HG02623 (cell line): ENCODE measurements at regions not wholly inside any gene's neighbourhood (a gene's known extent, or its start where the extent isn't known, plus 50 kb on each side); places are given as distances from the start of the nearest gene placed in this dataset.

Source experiments
- ATAC-seq: cut with Tn5 transposase; IDR thresholded peaks from one replicate; pipeline ENCODE4 v1.9.1; 2021; ENCODE audit warnings: moderate library complexity; ENCODE audit not compliant: unreplicated experiment

DNA sequence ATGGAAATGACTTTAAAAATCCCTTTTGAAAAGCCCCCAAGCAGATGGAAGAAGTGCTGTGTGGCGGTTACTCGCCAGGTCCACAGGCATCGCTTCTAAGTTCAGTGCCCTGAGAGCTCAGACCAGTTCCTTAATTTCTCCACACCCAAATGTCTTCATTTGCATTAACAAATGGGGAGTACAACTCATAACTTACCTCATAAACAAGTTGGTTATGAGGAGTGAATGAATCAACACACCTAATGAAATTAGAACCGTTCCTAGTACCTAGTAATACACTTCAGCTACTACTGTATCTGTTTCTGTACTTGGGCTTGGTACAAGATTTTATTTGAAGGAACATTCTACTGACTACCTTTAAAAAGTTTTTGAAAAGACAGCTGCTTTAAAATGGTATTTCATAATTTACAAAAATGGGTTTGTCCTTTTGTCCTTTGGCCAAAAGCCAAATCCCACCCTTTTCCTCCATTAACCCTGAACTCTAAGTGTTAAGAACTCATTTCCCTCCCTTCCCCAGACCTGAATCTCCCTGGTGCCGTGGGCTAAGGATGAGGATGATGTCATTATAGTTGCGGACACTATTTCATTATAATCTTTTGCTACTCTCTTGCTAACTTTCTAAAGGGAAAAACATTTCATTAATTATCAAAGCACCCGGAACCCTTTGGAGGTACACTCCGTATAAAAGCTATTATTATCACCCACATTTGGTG lies 221.5 kb upstream of the CELF2 start:
- no peak for ATAC-seq

DNA sequence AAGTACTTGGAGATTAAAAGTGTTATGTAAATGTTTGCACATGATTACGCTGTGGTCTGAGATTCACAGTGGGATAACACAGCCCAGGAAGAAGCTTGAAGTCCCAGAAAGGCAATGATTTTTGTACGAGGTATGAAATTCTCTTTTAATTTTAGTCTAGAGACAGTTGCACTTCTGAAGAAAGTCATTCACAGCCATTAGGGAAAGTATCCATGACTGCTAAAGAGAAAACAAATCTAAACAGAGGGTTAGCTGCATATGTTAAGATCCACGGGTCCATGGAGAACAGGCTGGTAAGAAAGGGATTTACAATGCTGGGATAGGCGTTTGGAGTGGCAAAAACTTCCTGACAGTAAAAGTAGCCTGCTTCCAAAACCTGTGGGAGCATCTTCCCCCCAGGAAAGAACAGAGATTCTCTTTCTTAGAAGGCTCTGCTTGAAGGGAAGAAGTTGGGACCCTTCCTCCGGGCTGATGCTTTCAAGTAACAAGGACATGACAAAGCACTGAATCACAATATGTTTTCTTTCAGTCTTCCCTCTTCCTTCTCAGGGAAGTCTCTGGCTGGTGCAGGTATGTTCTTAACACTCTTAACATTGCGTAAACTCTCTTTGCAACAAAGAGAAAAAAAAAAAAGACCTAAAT lies 220.8 kb upstream of the CELF2 start:
- no peak for ATAC-seq

DNA sequence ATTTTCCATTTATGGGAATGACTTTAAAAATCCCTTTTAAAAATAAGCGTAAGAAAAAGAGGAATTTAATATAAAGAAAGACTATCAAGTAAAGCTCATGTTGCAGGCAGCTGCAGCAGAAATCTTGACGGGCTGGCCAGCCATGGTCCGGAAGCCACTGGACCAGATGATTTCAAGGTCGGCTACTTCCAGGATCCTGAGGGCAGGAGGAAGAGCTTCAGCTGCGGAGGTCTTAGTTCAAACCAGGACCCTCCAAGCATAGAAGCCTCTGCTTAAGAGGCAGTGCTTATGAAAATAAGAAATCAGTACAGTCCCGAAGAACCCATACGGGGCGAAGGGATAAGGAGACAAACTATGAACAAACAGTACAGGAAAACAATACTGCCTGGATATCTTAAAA lies 220.2 kb upstream of the CELF2 start:
- ATAC-seq: no peak

DNA sequence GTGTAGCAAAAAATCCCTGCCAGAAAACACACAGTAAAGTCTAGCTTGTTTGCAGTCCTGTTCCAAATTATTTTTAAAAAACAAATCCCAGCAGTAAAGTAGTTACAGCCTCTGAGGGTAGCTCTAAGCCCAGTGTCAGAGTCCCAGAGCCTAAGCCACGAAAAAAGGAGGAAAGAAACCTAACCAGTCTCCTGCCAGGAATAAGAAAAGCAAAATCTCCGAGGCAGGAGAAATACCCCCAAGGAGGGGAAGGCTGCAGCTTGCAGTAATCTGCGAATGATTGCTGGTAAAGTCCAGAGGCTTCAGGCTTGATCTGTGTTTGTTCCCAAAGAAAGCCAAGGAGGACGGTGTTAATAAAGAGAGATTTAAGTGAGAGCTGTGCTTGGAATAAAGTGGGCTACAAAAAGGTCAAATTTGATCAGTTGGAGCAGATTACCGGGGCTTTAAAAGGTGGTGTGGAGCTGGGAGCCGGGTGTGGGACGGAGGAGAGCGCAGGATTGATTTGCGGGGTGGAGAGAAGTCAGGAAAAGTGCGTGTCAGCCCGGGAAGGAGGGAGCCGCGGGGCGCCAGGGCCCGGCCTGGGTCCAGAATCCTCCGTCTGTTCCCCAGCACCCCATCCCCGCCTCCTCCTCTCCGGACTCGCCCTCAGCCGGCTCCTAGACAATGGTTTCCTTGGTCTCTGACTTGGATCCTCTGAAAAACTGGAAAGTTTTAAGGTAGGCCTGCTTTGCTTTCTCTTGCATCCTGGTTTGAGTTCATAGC lies 219.4 kb upstream of the CELF2 start:
- no peak for ATAC-seq

DNA sequence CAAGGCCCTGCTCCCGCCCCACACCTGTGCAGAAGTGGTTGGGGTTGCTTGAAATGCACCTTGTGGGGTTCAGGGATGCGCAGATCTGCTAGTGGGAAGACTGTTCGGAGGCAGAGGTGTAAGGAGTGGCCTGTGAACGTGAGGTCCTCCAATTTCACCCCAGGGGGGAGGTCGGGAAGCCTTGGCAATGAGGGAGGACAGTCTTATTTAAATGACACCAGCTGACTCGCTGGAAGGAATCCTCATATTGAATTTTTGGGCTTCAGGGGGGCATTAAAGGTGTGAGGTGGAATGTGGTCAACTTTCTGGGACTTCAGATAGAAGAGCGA lies 218.8 kb upstream of the CELF2 start:
- no peak for ATAC-seq

DNA sequence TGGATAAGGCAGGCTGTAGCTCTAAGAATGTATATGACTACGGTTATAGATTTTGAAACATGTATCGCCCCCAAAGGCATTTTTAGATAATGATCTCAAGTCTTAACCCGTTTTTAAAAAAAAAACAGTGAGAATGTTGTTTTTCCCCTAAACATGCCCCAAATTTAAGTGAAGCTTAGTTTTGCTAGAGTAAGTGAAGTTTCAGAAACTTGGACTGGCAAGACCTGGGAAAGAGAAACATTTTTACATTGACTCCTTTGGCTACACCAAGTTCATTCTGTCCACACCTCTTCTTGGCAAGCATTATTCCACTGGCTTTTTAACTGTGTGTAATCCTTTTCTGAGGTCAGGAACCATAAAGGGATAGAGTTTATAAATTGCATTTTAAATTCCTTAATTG lies 216.7 kb upstream of the CELF2 start:
- ATAC-seq: no peak

DNA sequence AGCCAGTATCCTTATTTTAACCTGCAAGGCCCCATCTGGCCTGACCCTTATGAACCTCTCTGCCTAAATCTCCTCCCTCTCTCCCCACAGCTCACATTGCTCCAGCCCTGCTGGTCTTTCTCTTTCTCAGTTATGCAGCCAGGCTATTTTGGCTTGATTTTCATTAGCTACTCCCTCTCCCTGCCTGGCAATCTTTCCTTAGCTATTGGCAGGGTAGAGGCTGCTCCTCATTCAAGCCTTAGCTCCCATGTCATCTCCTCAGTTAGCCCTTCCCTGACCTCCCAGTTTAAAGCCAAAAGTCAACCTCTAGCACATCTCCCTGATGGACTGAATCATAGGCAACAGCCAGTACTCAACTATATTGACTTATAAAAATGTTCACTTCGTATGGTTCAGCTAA lies 214.4 kb upstream of the CELF2 start:
- ATAC-seq: no peak

DNA sequence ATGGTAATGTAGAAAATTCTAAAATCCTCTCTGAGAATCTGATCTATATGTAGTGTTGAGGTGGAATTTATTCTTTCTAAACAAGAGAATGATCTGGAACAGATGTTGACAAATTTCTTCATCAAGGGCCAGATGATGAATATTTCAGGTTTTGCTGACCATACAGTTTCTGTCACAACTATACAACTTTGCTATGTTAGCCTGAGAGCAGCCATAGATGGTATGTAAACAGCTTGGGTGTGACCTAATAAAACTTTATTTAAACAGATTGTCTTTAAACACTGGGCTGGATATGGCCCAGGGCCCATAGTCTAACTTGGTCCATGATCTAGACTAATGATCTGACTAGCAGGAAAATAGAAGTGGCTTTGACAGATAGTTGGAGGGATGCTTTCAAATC lies 213.6 kb upstream of the CELF2 start:
- ATAC-seq: no peak

DNA sequence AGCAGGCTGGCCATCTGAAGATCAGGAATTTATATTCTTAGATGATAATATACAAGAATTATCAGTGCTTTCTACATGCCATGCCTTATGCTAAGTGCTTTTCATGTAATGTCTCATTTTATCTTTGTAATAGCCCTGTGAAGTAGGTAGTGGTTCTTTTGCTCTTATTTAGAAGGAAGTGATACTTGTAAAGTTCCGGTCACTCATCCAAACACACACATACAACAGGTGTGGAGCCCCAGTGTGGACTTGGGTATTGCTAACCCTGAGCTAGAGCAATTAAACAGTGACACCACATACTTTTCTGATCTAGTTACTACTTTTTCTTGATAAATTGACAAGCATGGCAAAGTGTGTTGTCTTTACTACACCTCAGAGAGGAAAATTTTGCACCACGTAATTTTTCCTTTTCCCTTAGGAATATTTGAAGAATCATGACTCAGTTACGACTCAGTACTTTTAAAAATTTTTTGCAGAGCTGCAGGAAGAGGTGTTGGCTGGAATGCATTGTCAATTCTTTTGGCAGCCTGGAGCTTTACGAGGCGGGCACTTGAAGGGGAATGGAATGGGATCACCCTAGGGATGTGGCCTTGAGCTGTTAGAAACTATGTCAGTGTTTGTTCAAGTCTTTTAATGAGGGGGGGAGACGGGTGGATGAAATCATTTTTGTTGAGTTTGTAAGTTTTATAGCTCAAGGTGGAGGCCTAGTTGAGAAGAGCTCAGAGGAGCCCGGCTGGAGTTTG lies 212.5 kb upstream of the CELF2 start:
- ATAC-seq: no peak

DNA sequence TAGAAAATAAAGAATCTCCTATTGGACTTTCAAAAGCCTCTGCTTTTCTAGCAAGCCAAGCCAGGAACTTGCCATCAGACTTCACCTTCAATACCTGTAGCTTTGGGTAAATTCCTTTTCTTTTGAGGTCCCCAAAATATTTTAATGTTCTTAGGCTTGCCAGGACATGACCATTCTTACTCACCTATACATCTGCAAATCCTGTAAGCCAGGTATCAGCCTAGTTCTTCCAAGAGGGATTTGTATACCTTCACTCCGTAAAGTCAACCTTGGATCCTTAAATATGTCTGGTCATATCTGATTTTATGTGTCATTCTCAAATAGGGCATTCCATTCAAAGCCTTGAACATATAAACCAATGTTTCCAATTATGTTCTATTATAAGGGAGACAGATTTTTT lies 210.6 kb upstream of the CELF2 start:
- ATAC-seq: no peak

DNA sequence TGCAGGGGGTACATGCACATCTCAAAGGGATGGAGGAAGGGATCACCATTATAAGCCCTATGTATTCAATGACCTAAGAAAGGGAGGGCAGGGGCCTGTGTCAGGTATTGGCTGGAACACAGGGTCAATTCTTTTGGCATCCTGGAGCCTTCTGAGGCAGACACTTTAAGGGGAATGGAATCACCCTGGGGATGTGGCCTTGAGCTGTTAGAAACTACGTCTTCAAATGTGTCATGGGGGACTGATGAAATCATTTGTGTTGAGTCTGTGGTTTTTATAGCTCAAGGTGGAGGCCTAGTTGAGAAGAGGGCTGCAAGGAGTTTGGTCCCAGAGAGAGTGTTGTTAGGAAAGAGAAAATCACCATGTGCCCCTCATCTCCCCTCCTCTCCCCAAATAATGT lies 206.1 kb upstream of the CELF2 start:
- ATAC-seq: no peak

DNA sequence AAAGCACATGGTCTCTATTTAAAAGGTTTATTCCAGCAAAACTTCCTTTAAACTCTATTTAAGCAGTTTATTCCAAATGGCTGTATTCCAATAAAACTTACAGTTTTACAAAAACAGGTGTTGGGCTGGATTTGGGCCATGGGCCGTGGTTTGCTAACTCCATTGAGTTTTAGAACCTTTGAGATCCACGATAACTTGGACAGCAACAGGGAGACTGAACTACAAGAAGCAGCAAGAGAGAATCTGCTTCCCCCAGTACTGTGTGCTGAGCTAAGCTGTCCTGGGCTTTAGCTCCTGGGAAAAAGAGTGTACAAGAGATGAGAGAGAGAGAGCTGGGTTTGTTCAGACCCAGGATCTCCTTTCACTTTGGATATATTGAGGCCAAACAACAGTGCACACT lies 204.0 kb upstream of the CELF2 start:
- no peak for ATAC-seq

DNA sequence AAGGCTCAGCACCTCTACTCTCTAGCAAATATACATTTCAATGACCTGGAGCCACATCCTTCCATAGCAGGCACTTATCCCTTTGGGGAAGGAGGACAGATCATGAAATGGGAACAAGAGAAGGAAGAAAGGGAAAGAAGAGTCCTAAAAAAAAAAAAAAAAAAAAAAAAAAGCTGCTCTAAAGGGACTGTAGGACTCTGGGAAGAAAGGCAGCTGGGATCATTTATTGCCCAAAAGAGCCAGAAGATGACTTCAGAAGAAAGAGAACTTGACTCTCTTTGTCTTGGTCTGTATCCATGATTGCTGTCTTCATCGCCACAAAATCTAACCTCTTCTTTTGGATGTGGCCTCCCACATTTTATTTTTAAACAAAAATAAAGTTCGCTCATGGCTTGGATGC lies 203.6 kb upstream of the CELF2 start:
- ATAC-seq: no peak

DNA sequence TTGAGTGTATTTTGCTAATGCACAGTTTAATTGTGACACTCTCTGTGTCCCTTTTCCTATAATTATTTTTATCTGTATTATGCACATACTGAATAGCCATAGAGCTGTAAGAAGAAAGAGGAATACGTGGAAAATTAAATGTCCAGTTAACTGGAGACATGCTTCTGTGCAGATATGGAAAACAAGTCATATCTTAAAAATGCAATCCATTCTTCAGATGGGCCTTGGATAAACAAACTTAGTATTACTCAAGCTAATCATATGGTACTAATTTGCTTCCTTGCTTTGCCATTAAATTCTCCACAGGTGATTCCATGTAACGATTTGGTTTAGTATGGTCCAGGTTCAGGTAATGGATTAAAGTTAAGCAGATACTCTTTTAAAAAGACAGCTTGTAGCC lies 201.2 kb upstream of the CELF2 start:
- no peak for ATAC-seq

DNA sequence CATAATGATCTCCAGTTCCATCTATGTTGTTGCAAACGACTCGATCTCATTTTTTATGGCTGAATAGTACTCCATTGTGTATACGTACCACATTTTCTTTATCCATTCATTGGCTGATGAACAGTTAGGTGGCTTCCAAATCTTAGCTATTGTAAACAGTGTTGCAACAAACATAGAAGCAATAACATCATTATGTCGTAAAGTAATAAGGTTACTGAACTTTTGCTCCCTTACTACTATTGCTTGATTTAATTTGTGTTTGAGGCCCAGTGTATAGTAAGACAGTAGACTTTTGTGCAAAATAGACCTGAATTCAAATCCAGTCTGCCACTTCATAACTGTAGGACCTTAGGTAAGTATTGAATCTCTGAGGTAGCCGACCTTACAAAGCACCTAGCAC lies 200.1 kb upstream of the CELF2 start:
- no peak for ATAC-seq

DNA sequence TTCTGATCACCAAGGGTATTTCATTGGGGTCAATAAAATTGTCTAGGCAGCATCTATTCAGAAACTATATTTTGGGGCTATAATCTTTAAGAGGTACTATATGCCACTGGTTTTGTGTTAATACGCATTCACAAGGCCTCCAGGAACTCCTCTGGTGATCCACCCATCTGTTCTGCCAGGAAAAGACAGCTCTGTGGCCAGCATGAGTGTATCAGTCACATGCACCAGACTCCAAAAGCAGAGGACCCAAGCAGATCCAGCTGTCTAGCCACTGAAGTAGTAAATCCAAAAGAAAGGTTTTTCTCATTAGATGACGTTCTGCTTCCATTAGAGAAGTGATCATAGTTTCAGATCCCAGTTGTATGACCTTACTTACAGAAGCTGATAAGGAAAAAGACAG lies 199.6 kb upstream of the CELF2 start:
- no peak for ATAC-seq

DNA sequence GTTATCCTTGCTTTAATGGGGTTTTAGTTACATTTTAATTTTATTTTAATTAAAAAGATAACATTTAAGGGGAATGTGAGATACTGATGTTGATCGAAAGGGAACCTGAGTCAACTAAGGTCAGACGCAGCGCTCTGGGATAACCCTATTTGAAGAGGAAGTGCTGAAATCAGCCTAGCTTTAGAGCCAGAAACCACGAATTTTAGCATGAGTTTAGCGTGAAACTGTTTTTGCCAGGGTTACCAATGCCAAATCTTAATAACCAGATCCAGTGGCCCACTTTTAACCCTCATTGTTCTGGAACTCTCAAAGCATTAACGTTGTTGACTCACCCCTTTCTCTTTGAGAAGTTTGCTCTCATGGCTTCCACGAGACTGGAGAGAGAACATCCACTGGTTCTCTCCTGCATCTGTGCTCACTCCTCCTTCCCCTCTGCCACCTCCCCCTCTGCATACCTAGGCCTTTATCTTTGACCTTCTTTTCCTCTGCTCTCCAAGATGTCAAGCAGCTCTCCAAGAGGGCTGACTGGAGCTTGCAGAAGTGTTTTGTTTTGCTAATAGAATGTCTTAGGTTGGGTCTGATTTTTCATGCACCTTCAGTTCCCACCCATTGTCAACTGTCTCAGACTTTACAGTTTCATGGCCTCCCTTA lies 198.3 kb upstream of the CELF2 start:
- ATAC-seq: no peak

DNA sequence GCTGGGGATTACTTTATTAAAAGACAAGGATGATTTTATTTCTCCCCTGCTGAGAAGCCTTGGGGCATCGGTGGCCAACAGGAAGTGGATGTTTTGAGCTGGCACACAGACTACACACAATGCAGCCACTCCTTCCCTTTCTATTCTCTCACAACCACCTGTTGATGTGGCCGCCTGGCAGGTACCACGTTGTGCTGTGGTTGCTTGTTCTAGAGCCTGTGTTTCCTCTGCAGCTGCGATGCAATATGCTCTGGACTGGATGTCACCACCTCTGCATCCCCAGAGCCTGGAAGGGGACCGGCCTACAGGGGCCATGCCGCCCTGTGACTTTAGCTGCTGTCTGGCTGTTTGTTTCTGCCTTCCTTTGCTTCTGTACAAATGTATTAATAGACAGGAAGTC lies 195.7 kb upstream of the CELF2 start:
- no peak for ATAC-seq

DNA sequence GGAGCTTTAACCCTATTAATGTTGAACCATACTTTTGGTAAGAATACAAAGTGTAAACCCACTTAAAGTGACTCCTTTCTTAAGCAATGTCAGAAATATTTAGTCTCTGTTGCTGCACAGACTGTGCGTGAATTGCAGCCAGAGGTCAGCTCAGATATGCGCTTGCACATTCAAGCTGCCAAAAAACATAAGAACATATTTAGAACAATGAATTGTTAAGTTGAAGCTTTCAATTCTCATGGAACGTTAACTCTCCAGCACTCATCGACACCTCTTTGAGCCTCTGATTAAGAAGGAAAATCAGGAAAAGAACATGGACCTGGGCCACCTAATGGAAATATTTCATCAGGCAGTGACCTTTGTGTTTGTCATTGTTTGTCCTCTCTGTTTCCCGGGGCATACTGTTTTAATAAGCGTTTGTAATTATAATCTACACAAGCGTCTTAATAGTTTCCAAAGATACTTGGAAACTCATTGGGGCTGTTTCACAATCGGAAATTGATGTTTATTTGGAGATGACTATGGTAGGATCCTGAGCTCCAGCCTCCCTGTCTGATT lies 193.0 kb upstream of the CELF2 start:
- no peak for ATAC-seq

DNA sequence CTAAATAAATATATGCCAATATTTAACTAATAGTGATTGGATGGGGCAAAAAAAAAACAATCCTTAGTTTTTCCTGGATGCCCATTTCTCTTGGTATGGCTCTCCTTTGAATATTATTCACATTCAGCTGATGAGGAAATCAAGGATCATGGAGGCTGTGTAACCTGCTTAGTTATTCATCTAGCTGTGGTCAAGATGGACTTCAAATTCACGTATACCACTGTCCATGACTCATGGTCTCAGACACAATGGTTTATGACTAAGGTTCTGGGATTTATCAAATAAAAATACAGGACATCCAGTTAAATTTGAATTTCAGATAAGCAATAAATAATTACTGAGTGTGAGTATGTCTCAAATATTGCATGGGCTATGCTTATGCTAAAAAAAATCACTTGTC lies 191.5 kb upstream of the CELF2 start:
- ATAC-seq: no peak

DNA sequence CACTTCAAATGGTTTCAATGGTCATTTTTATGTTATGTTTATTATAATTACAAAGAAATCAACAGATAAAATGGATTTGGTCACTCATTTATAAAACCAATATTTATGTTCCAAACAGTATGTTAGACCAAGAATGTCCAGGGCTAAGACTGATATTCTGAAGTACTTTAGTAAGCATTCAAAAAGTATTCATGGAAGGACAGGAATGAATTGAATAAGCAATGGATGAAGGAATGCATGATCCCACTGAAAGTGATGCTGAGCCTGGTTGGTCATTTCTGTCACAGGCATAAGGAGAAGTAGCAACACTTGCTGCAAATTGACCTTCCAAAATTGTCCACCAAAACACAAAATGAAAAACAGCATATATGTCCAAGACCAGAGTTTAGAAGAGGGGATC lies 189.0 kb upstream of the CELF2 start:
- ATAC-seq: no peak
